Astrocyte of the spinal cord (primary cell): ENCODE measurements at regions not wholly inside any gene's neighbourhood (a gene's known extent, or its start where the extent isn't known, plus 50 kb on each side); places are given as distances from the start of the nearest gene placed in this dataset.

Experiments used
- DNase-seq: peaks from one replicate; pipeline ENCODE4 v3.0.0; 2011; ENCODE audit warnings: low read depth, low spot score
- H3K4me3 ChIP-seq: 2 replicates; pipeline ENCODE4 v1.5.1; 2011; ENCODE audit warnings: low read depth, mild to moderate bottlenecking, low read length, moderate library complexity
- in situ Hi-C: cut with HindIII; loops from 2 replicates; pipeline ENCODE4 v1.10.0; 2017; ENCODE audit warnings: low sequenced_read_pairs
- TF ChIP-seq, protein P1 (sequence below): IDR thresholded peaks from 2 replicates; pipeline ENCODE4 v1.5.1; 2012; ENCODE audit warnings: low read depth, mild to moderate bottlenecking, low read length, inconsistent platforms

DNA sequence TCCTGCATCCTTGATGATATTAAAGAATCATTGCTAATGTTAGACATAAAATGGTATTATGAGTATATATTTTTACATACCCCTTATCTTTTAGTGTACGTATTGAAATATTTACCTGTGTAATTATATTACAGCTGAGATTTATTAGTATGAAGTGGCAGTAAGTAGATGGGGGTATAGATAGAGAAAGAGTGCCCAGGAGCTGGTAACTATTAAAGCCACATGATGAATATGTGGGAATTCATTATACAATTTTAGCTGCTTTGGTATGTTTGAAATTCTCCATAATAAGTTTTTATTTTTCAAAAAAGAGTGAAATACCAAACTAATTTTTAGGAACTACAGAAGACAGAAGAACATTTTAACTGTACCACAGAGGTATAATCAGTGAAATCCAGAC is 339.0 kb downstream of the PLPP3 start:
- DNase-seq, result no peak
- TF ChIP-seq, protein P1, sequence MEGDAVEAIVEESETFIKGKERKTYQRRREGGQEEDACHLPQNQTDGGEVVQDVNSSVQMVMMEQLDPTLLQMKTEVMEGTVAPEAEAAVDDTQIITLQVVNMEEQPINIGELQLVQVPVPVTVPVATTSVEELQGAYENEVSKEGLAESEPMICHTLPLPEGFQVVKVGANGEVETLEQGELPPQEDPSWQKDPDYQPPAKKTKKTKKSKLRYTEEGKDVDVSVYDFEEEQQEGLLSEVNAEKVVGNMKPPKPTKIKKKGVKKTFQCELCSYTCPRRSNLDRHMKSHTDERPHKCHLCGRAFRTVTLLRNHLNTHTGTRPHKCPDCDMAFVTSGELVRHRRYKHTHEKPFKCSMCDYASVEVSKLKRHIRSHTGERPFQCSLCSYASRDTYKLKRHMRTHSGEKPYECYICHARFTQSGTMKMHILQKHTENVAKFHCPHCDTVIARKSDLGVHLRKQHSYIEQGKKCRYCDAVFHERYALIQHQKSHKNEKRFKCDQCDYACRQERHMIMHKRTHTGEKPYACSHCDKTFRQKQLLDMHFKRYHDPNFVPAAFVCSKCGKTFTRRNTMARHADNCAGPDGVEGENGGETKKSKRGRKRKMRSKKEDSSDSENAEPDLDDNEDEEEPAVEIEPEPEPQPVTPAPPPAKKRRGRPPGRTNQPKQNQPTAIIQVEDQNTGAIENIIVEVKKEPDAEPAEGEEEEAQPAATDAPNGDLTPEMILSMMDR, result no peak
- in situ Hi-C loops, result no loop called here
- H3K4me3 ChIP-seq, result no peak overlapping the region

DNA sequence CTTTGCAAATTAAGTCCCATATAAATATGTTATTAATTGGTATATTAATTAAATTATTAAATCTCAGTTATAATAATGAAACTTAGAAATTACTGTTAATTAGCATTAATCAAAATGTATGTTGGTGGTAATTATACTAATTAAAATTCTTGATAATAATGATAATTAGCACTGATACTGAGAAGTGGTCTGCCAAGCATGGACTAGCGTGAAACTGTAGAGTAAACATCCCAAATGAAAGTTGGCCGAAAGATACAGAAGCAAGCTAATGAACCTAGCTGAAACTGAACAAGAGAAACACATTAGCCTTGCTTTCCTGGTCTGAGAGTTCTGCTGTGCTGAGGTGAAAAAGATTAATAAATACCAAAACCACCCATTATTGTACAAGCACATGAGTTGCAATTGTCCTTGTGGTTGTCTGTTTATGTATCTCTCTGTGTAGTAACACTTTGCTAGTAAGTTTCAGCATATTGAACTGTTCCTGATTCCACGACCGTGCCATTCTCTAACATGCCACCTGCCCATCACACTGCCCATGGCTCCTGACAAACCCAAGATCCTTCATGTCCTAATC is 341.8 kb downstream of the PLPP3 start:
- in situ Hi-C loops, result no loop called here
- no peak overlapping the region for H3K4me3 ChIP-seq
- TF ChIP-seq, protein P1, result no peak
- no peak for DNase-seq

DNA sequence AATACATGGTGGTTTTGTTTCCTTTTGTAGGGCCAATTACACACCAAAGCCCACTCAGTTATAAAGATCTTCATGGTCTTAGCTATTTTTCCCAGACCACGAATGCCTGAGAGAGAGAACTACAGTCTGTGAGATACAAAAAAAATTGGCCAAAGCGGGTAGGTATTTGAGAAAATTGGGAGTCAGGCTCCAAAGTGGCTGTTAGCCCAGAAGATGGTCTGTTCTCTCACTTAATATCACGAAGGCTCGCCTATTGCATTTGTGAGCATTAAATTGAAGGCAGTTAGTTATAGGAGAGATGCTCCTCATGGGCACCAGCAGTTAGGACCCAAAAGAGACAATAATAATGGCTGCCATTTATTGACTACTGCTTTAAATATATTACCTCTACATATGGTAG is 342.7 kb downstream of the PLPP3 start:
- no peak overlapping the region for H3K4me3 ChIP-seq
- TF ChIP-seq, protein P1, result no peak
- in situ Hi-C loops, result no loop called here
- DNase-seq, result no peak

DNA sequence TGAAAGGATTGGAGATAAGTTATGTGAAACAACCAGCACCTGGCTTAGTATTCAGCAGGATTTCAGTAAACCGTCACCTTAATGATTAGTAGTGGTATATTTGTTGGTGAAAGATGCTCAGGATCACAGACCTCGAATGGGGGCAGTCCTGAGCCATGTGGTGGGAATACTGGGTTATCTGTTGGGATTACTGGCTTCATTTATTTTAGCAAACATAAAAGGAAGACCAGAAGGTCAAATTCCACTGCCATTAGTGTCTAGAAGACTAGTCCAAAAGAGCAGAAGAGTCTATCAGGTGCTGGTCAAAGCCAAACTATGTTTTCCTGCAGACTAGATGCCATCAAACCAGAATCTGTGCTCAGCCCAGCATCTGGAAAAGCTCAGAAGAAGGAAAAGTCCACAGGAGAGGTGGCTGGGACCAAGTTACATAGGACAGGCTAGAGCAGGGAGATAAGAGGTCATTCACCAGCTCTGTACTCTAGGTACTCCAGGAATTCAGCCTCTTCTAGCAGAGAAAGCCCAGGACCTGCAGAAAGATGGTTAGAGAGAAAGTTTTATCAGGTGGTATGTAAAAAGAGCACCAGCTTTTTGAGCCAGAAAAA is 343.4 kb downstream of the PLPP3 start:
- no peak for DNase-seq
- in situ Hi-C loops, result no loop called here
- TF ChIP-seq, protein P1, result no peak
- no peak overlapping the region for H3K4me3 ChIP-seq

DNA sequence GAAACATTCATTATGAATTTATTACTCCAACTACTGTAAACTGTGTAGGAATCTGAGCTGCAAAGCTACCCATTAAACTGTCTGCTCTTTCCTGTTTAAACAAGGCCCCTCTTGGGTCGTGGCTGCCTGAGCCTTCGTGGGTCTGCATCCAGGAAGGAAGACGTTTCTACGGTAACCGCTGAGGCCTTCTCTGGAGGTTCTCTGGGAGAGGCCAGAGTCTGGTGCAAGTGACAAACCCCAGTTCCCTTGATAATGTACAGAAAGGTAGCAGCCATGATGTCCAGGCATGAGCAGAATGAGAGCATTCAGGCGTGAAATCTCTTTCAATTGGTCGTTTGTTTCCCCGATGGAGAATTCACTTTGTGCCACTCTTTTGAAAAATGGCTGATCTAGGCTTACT is 350.2 kb downstream of the PLPP3 start:
- in situ Hi-C loops, result no loop called here
- TF ChIP-seq, protein P1, result no peak
- no peak for DNase-seq
- H3K4me3 ChIP-seq, result no peak overlapping the region

DNA sequence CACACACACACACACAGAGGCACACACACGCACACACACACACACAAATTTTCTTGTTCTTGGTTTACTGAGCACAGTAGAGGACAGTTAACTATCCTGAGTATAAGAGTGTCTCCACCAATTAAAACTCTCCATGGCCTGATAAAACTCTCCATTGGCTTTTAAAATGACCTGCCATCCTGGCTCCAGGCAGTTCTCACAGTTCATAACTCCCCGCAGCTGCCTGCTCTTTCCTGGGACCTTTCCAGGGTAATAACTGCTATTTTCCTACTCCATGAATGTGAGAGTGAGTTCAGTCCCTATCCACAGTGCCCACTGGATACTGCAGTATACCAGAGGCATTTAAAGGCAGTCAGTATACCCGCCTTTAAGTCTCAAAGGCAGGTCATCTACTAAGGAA is 351.5 kb downstream of the PLPP3 start:
- TF ChIP-seq, protein P1, result no peak
- no peak for DNase-seq
- in situ Hi-C loops, result no loop called here
- no peak overlapping the region for H3K4me3 ChIP-seq
